ENCODE measurements at regions not wholly inside any gene's neighbourhood (a gene's known extent, or its start where the extent isn't known, plus 50 kb on each side); places are given as distances from the start of the nearest gene placed in this dataset.

- peaks cover 9% of the 10 kb centered on the region for H3K4me1 Mint-ChIP-seq (ENCODE audit: low read depth, unreplicated experiment)
- no peaks in the 10 kb centered on the region for H3K9me3 Mint-ChIP-seq (ENCODE audit: low read depth, unreplicated experiment)
- DNase-seq, result no peak
- intact Hi-C loops (cut with micrococcal nuclease; ENCODE audit: unreplicated experiment), result no loop called here
- no peak overlapping the region for H3K4me3 Mint-ChIP-seq (ENCODE audit: low read depth, unreplicated experiment)
- TF ChIP-seq CTCF (IDR thresholded peaks at IDR 0.05; ENCODE audit: unreplicated experiment), result no peak
- no peaks in the 10 kb centered on the region for H3K27me3 Mint-ChIP-seq (ENCODE audit: unreplicated experiment)
- CTCF ChIA-PET, result interaction anchor here (0.6 kb wide), 1 partner anchor 47 kb away, joined by 3 read pairs; no protein-coding TSS in a partner anchor
- no TSS peak for BruUV-seq (replicated peaks)
- H3K27ac Mint-ChIP-seq (ENCODE audit: unreplicated experiment), result no peak overlapping the region
- H3K36me3 Mint-ChIP-seq (ENCODE audit: insufficient read depth, unreplicated experiment), result no peaks in the 10 kb centered on the region
Observed at GRCh38 chr6:18047406-18047805, 60.0 kb upstream of the KIF13A start.

GRCh38 chr6:18045507-18045906 lies 58.1 kb upstream of the KIF13A start:
- no peak for TF ChIP-seq CTCF (IDR thresholded peaks at IDR 0.05; ENCODE audit: unreplicated experiment)
- no peak overlapping the region for H3K27ac Mint-ChIP-seq (ENCODE audit: unreplicated experiment)
- intact Hi-C loops (cut with micrococcal nuclease; ENCODE audit: unreplicated experiment), result no loop called here
- no TSS peak for BruUV-seq (replicated peaks)
- peaks cover 9% of the 10 kb centered on the region for H3K4me1 Mint-ChIP-seq (ENCODE audit: low read depth, unreplicated experiment)
- H3K27me3 Mint-ChIP-seq (ENCODE audit: unreplicated experiment), result no peaks in the 10 kb centered on the region
- H3K9me3 Mint-ChIP-seq (ENCODE audit: low read depth, unreplicated experiment), result no peaks in the 10 kb centered on the region
- CTCF ChIA-PET, result no interaction called here
- DNase-seq, result no peak
- H3K36me3 Mint-ChIP-seq (ENCODE audit: insufficient read depth, unreplicated experiment), result no peaks in the 10 kb centered on the region
- H3K4me3 Mint-ChIP-seq (ENCODE audit: low read depth, unreplicated experiment), result no peak overlapping the region

- CTCF ChIA-PET, result no interaction called here
- Mint-ChIP-seq H3K9me3 (ENCODE audit: low read depth, unreplicated experiment) (no peaks in the 10 kb centered on the region), H3K27ac (ENCODE audit: unreplicated experiment) (no peak overlapping the region), H3K4me1 (ENCODE audit: low read depth, unreplicated experiment) (peaks cover 9% of the 10 kb centered on the region), H3K4me3 (ENCODE audit: low read depth, unreplicated experiment) (no peak overlapping the region), H3K36me3 (ENCODE audit: insufficient read depth, unreplicated experiment) (no peaks in the 10 kb centered on the region), H3K27me3 (ENCODE audit: unreplicated experiment) (no peaks in the 10 kb centered on the region)
- DNase-seq, result no peak
- intact Hi-C loops (cut with micrococcal nuclease; ENCODE audit: unreplicated experiment), result no loop called here
- BruUV-seq (replicated peaks), result no TSS peak
- no peak for TF ChIP-seq CTCF (IDR thresholded peaks at IDR 0.05; ENCODE audit: unreplicated experiment)
Observed at GRCh38 chr6:18044108-18044783, 56.8 kb upstream of the KIF13A start.

GRCh38 chr6:18042536-18043145 lies 55.2 kb upstream of the KIF13A start:
- BruUV-seq (replicated peaks), result no TSS peak
- Mint-ChIP-seq H3K36me3 (ENCODE audit: insufficient read depth, unreplicated experiment) (no peaks in the 10 kb centered on the region), H3K4me3 (ENCODE audit: low read depth, unreplicated experiment) (no peak overlapping the region), H3K9me3 (ENCODE audit: low read depth, unreplicated experiment) (no peaks in the 10 kb centered on the region), H3K27ac (ENCODE audit: unreplicated experiment) (no peak overlapping the region), H3K27me3 (ENCODE audit: unreplicated experiment) (no peaks in the 10 kb centered on the region), H3K4me1 (ENCODE audit: low read depth, unreplicated experiment) (peaks cover 9% of the 10 kb centered on the region)
- intact Hi-C loops (cut with micrococcal nuclease; ENCODE audit: unreplicated experiment), result no loop called here
- no peak for DNase-seq
- CTCF ChIA-PET, result interaction anchor here (0.6 to 0.7 kb wide), 6 partner anchors 55 to 457 kb away, joined by 3 to 10 read pairs (median 4); partner anchors contain the start of genes KIF13A and TPMT
- TF ChIP-seq CTCF (IDR thresholded peaks at IDR 0.05; ENCODE audit: unreplicated experiment), result no peak

Measured in Calu3 (cell line).